ENCODE measurements at regions not wholly inside any gene's neighbourhood (a gene's known extent, or its start where the extent isn't known, plus 50 kb on each side); places are given as distances from the start of the nearest gene placed in this dataset.

GRCh38 chr13:50225193-50226155, 210.2 kb downstream of the KCNRG start:
- intact Hi-C loops (cut with micrococcal nuclease): no loop called here

GRCh38 chr13:50226515-50227155, 211.4 kb downstream of the KCNRG start:
- intact Hi-C loops (cut with micrococcal nuclease): no loop called here

GRCh38 chr13:50227361-50227760, 212.1 kb downstream of the KCNRG start:
- intact Hi-C loops (cut with micrococcal nuclease): no loop called here

GRCh38 chr13:50228527-50228926, 213.3 kb downstream of the KCNRG start:
- intact Hi-C loops (cut with micrococcal nuclease): no loop called here

GRCh38 chr13:50229960-50230661, 214.9 kb downstream of the KCNRG start:
- intact Hi-C loops (cut with micrococcal nuclease): loop anchor here (10.0 kb wide), 1 partner anchor 685 kb away; no protein-coding TSS in a partner anchor

GRCh38 chr13:50230662-50230978, 215.4 kb downstream of the KCNRG start:
- intact Hi-C loops (cut with micrococcal nuclease): loop anchor here (10.0 kb wide), 1 partner anchor 684 kb away; no protein-coding TSS in a partner anchor

GRCh38 chr13:50233574-50233973, 218.3 kb downstream of the KCNRG start:
- intact Hi-C loops (cut with micrococcal nuclease): loop anchor here (10.0 kb wide), 1 partner anchor 681 kb away; no protein-coding TSS in a partner anchor

- intact Hi-C loops (cut with micrococcal nuclease): loop anchor here (2.0 to 10.0 kb wide), 4 partner anchors 108 to 679 kb away; no protein-coding TSS in a partner anchor
Observed at GRCh38 chr13:50235604-50236342, 220.5 kb downstream of the KCNRG start.

- intact Hi-C loops (cut with micrococcal nuclease): loop anchor here (1.0 to 10.0 kb wide), 5 partner anchors 8 to 678 kb away; no protein-coding TSS in a partner anchor
Observed at GRCh38 chr13:50236898-50237318, 221.7 kb downstream of the KCNRG start.

- intact Hi-C loops (cut with micrococcal nuclease): loop anchor here (5.0 to 10.0 kb wide), 3 partner anchors 112 to 676 kb away; no protein-coding TSS in a partner anchor
Observed at GRCh38 chr13:50238922-50239321, 223.7 kb downstream of the KCNRG start.

GRCh38 chr13:50241479-50241878, 226.2 kb downstream of the KCNRG start:
- intact Hi-C loops (cut with micrococcal nuclease): no loop called here

- intact Hi-C loops (cut with micrococcal nuclease): no loop called here
Observed at GRCh38 chr13:50243931-50244330, 228.7 kb downstream of the KCNRG start.

- intact Hi-C loops (cut with micrococcal nuclease): no loop called here
Observed at GRCh38 chr13:50244355-50244712, 229.1 kb downstream of the KCNRG start.

- intact Hi-C loops (cut with micrococcal nuclease): loop anchor here (1.0 kb wide), 2 partner anchors 8 to 10 kb away; no protein-coding TSS in a partner anchor
Observed at GRCh38 chr13:50244713-50245574, 229.7 kb downstream of the KCNRG start.

- intact Hi-C loops (cut with micrococcal nuclease): no loop called here
Observed at GRCh38 chr13:50247223-50247622, 232.0 kb downstream of the KCNRG start.

- intact Hi-C loops (cut with micrococcal nuclease): no loop called here
Observed at GRCh38 chr13:50248516-50249143, 233.4 kb downstream of the KCNRG start.

GRCh38 chr13:50249144-50249521, 233.9 kb downstream of the KCNRG start:
- intact Hi-C loops (cut with micrococcal nuclease): no loop called here

- intact Hi-C loops (cut with micrococcal nuclease): no loop called here
Observed at GRCh38 chr13:50250401-50250800, 235.2 kb downstream of the KCNRG start.

- intact Hi-C loops (cut with micrococcal nuclease): loop anchor here (1.0 to 5.0 kb wide), 2 partner anchors 10 to 112 kb away; no protein-coding TSS in a partner anchor
Observed at GRCh38 chr13:50255639-50256038, 240.4 kb downstream of the KCNRG start.

All from T-helper 2 cell treated with Interferon-gamma antibody and Interleukin-4, amounts not matched to agents 100 ng/mL and 5 ng/mL, for 36 hours (primary cell).